SH-SY5Y (cell line): ENCODE measurements at regions not wholly inside any gene's neighbourhood (a gene's known extent, or its start where the extent isn't known, plus 50 kb on each side); places are given as distances from the start of the nearest gene placed in this dataset.

Experiments used
- GATA2 ChIP-seq: IDR thresholded peaks from 2 replicates; pipeline ENCODE4 v1.6.1; 2011; ENCODE audit warnings: mild to moderate bottlenecking, low read depth, low read length
- GATA3 ChIP-seq: IDR thresholded peaks from 2 replicates; pipeline ENCODE4 v1.6.1; 2011; ENCODE audit warnings: low read depth, mild to moderate bottlenecking, low read length, moderate library complexity

DNA sequence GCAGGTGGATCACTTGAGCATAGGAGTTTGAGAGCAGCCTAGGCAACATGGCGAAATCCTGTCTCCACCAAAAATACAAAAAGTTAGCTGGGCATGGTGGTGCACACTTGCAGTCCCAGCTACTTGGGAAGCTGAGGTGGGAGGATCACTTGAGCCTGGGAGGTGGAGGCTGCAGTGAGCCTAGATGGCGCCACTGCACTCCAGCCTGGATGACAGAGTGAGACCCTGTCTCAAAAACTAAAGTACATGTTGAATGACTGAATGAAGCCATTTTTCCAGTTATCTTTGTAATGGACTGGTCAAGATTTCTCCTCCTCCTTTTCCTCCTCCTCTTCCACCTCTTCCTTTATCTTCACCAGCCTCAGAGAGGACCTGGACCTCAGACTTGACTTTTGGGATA, 272.0 kb downstream of the SMAD2 start:
- TF ChIP-seq GATA3 (no peak), GATA2 (no peak)

DNA sequence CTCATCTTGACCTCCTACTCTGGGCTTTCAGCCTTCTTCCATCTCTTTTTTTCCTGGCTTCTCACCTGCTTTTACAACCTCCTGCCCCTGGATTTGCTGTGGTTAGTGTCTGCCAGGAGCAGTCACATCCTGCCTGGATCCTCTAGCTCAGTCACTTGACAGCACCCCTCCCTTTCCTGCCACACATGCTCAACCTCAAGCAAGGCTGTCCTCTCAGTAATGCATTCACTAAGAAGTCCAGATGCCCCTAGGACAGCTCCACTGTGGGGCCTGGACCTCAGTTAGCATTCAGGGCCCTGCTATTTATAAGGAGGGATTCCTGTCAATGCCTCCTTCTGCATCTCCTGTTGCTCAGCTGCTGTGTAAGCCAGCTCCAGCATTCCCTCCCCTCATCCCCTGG, 275.5 kb downstream of the SMAD2 start:
- no peak for TF ChIP-seq GATA3
- TF ChIP-seq GATA2: no peak

GRCh38 chr18:47644896-47645295, 285.6 kb downstream of the SMAD2 start:
- TF ChIP-seq GATA2: no peak
- TF ChIP-seq GATA3: no peak

- TF ChIP-seq GATA2 (no peak), GATA3 (no peak)
Measured at GRCh38 chr18:47635416-47635815, 295.0 kb downstream of the SMAD2 start.

GRCh38 chr18:47632970-47633635, 297.4 kb downstream of the SMAD2 start:
- peak; percentile 94 for TF ChIP-seq GATA3
- TF ChIP-seq GATA2: peak; percentile 65; the same call in 1 of the 2 replicates

- TF ChIP-seq GATA2: no peak
- TF ChIP-seq GATA3: no peak
Measured at GRCh38 chr18:47628893-47629292, 301.6 kb downstream of the SMAD2 start.

- TF ChIP-seq GATA3: no peak
- TF ChIP-seq GATA2: no peak
Measured at GRCh38 chr18:47628240-47628781, 302.1 kb downstream of the SMAD2 start.

GRCh38 chr18:47627030-47627429, 303.4 kb downstream of the SMAD2 start:
- no peak for TF ChIP-seq GATA3
- no peak for TF ChIP-seq GATA2

- TF ChIP-seq GATA3: no peak
- no peak for TF ChIP-seq GATA2
Measured at GRCh38 chr18:47619771-47620448, 310.5 kb downstream of the SMAD2 start.

- no peak for TF ChIP-seq GATA3
- no peak for TF ChIP-seq GATA2
Measured at GRCh38 chr18:47618758-47619157, 311.7 kb downstream of the SMAD2 start.

- TF ChIP-seq GATA3 (no peak), GATA2 (no peak)
Measured at GRCh38 chr18:47615043-47615442, 315.4 kb downstream of the SMAD2 start.

DNA sequence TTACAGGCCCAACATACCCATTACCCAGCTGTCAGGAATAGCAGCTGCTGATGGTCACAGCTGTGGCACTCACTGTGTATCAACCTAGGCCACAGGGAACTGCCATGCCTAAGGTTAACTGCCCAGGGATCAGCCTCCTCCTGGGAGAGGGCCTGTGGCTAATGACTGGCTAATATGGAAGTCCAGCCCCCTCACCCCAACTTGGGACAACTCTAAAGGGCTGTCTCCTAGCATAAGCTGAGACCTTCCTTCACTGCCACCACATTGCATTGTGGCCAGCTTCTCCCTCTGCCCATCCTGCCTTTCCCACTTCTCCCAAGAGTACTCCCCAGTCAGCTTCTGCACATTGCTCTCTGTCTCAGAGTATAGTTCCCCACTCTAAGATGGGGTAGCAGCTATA, 316.5 kb downstream of the SMAD2 start:
- no peak for TF ChIP-seq GATA2
- no peak for TF ChIP-seq GATA3

DNA sequence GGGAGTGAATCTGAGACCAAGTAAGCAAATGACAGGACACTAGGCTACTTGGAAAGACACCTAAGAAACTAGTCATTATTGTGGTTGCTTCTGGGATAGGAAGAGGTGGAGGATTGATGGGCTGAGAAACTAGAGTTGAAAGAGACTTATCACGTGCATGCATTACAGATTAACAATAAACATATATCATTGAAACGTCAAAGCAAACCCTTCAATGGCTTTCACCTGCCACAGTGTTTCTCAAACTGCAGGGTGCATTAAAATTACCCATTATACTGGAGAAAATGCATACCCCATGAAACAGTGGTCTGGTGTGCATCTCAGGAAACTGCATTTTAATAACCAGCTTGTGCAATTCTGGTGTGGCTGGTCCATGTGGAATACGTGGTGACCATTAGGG, 318.8 kb downstream of the SMAD2 start:
- TF ChIP-seq GATA2 (no peak), GATA3 (no peak)

GRCh38 chr18:47606526-47606925, 323.9 kb downstream of the SMAD2 start:
- TF ChIP-seq GATA2: no peak
- no peak for TF ChIP-seq GATA3

GRCh38 chr18:47605093-47605492, 325.4 kb downstream of the SMAD2 start:
- TF ChIP-seq GATA2 (no peak), GATA3 (no peak)
